PC-3 (cell line): ENCODE measurements at regions not wholly inside any gene's neighbourhood (a gene's known extent, or its start where the extent isn't known, plus 50 kb on each side); places are given as distances from the start of the nearest gene placed in this dataset.

Experiments used
- EZH2phosphoT487 ChIP-seq: fragments of 300-600 bp; sonication (generic); IDR thresholded peaks from 2 replicates; pipeline ENCODE4 v1.6.1; 2018; ENCODE audit warnings: mild to moderate bottlenecking, antibody characterized with exemption, low read length, borderline replicate concordance
- TF ChIP-seq, protein P1 (sequence below): fragments of 300-600 bp; sonication (generic); conservative IDR thresholded peaks from 2 replicates; pipeline ENCODE4 v1.5.1; 2017; ENCODE audit warnings: antibody characterized with exemption, low read depth, mild to moderate bottlenecking, low read length

DNA sequence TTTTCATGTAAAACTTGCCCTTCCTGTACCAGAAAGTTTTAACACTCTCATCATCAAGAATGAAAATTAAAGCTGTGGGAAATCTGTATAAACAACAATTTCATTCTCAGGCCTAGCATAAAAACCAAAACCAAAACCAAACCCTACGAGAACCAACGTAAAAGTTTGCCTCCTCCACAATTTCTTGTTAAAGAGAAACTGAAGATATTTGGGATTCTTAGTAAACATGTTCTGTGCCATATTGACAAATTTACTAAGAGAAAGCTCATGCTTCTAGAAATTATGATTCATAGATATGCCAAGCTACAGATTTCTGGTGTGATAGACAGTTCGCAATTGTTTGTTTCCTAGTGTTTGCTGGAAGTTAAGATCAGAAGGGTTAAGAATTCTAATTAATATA is 801.0 kb upstream of the NUDT12 start:
- TF ChIP-seq, protein P1, sequence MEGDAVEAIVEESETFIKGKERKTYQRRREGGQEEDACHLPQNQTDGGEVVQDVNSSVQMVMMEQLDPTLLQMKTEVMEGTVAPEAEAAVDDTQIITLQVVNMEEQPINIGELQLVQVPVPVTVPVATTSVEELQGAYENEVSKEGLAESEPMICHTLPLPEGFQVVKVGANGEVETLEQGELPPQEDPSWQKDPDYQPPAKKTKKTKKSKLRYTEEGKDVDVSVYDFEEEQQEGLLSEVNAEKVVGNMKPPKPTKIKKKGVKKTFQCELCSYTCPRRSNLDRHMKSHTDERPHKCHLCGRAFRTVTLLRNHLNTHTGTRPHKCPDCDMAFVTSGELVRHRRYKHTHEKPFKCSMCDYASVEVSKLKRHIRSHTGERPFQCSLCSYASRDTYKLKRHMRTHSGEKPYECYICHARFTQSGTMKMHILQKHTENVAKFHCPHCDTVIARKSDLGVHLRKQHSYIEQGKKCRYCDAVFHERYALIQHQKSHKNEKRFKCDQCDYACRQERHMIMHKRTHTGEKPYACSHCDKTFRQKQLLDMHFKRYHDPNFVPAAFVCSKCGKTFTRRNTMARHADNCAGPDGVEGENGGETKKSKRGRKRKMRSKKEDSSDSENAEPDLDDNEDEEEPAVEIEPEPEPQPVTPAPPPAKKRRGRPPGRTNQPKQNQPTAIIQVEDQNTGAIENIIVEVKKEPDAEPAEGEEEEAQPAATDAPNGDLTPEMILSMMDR = no peak
- TF ChIP-seq EZH2phosphoT487 = no peak
